ENCODE measurements at regions not wholly inside any gene's neighbourhood (a gene's known extent, or its start where the extent isn't known, plus 50 kb on each side); places are given as distances from the start of the nearest gene placed in this dataset.

GRCh38 chr13:106814463-106814862 lies 246.5 kb upstream of the ARGLU1 start:
- no peaks in the 10 kb centered on the region for H3K23me2 ChIP-seq (ENCODE audit: insufficient read length, low read depth, low read length, poor library complexity, severe bottlenecking)
- no CpG with 5 or more reads among the region's 1 CpG for WGBS (ENCODE audit: extremely low coverage, insufficient read length, low lambda C conversion rate)
- no peaks in the 10 kb centered on the region for H3K27me3 ChIP-seq (ENCODE audit: insufficient read depth, low read length)
- H3K4me1 ChIP-seq (ENCODE audit: insufficient read depth, low read length): peaks cover 3% of the 10 kb centered on the region; the same call in 1 of the 2 replicates
- H2AFZ ChIP-seq (ENCODE audit: low read length): no peak overlapping the region
- no peak overlapping the region for H2BK5ac ChIP-seq (ENCODE audit: insufficient read length, low read length)
- Mint-ChIP-seq H3K9me3 (no peaks in the 10 kb centered on the region), H3K36me3 (ENCODE audit: insufficient read depth in 1 of 3, low read depth in 3 of 3) (0 out of 7 replicates have a peak, but pooled peaks cover 0 to 2% (median 0%) of the 10 kb centered on the region in 3 experiments), H3K27me3 (ENCODE audit: low read depth) (peaks cover 2% of the 10 kb centered on the region; the same call in 1 of the 2 replicates), H3K4me1 (peaks cover 46 to 62% of the 10 kb centered on the region in 2 experiments), H3K27ac (peak overlapping the region; percentile 40 to 83 (median 46); a peak in 6 of 7 replicates), H3K4me3 (no peak overlapping the region)
- H3K79me2 ChIP-seq (ENCODE audit: insufficient read depth, low read length): no peaks in the 10 kb centered on the region
- no peak overlapping the region for H2BK120ac ChIP-seq (ENCODE audit: low read depth, low read length, poor library complexity, severe bottlenecking)
- no peak overlapping the region for H3K56ac ChIP-seq (ENCODE audit: insufficient read length, low read depth, low read length)
- no peak overlapping the region for H3T11ph ChIP-seq (ENCODE audit: low read length)
- H3K27ac ChIP-seq (ENCODE audit: insufficient read length, low read depth, low read length): no peak overlapping the region
- H2BK20ac ChIP-seq (ENCODE audit: low read depth, low read length, poor library complexity, severe bottlenecking): no peak overlapping the region
- no peaks in the 10 kb centered on the region for H3K9me3 ChIP-seq (ENCODE audit: control insufficient read depth, low read depth, low read length)
- no peak overlapping the region for H3K4me2 ChIP-seq (ENCODE audit: insufficient read depth, insufficient read length, low read length)
- no peak overlapping the region for H4K91ac ChIP-seq (ENCODE audit: insufficient read length, low read depth, low read length)
- H3K14ac ChIP-seq (ENCODE audit: insufficient read depth, low read length): no peak overlapping the region
- H3K18ac ChIP-seq (ENCODE audit: insufficient read length, low read depth, low read length): no peak overlapping the region
- TF ChIP-seq CTCF (conservative IDR thresholded peaks at IDR 0.05): no peak
- no peak overlapping the region for H3K4ac ChIP-seq (ENCODE audit: low read depth, low read length)
- H3K9ac ChIP-seq (ENCODE audit: extremely low read depth, insufficient read length, low read length): no peak overlapping the region
- H3K79me1 ChIP-seq (ENCODE audit: insufficient read depth, low read depth, low read length, poor library complexity, severe bottlenecking): no peaks in the 10 kb centered on the region
- no peak overlapping the region for H2AK5ac ChIP-seq (ENCODE audit: insufficient read length, low read length)
- no peak for DNase-seq
- H3K23ac ChIP-seq (ENCODE audit: insufficient read length, low read depth, low read length): no peak overlapping the region
- no peak overlapping the region for H4K8ac ChIP-seq (replicated peaks; ENCODE audit: insufficient read length, low read depth, low read length)
- H4K20me1 ChIP-seq (ENCODE audit: control insufficient read depth, insufficient read depth, insufficient read length): no peaks in the 10 kb centered on the region
- no peak overlapping the region for H4K5ac ChIP-seq (ENCODE audit: insufficient read length, low read depth, low read length)
- no peak overlapping the region for H2BK15ac ChIP-seq (ENCODE audit: low read depth, low read length)
- no peak overlapping the region for H2BK12ac ChIP-seq (ENCODE audit: insufficient read length, low read depth, low read length)

All from H9 (cell line).